OCI-LY7 (cell line): ENCODE measurements at regions not wholly inside any gene's neighbourhood (a gene's known extent, or its start where the extent isn't known, plus 50 kb on each side); places are given as distances from the start of the nearest gene placed in this dataset.

ENCODE experiments used
- CTCF ChIP-seq: fragments of 200-600 bp; sonication (generic); conservative IDR thresholded peaks from 2 replicates; pipeline ENCODE4 v1.5.1; 2014; ENCODE audit warnings: mild to moderate bottlenecking, antibody characterized with exemption, low read length, moderate library complexity, mixed read lengths
- EZH2phosphoT487 ChIP-seq: fragments of 200-600 bp; sonication (generic); IDR thresholded peaks from 2 replicates; pipeline ENCODE4 v1.6.1; 2018; ENCODE audit warnings: low read depth, borderline replicate concordance, mild to moderate bottlenecking, mixed run types, antibody characterized with exemption, low read length, moderate library complexity, mixed read lengths

- no peak for TF ChIP-seq CTCF
- no peak for TF ChIP-seq EZH2phosphoT487
Observed at GRCh38 chr10:9828110-9828509, 1189.6 kb upstream of the CELF2 start.
